ENCODE measurements at regions not wholly inside any gene's neighbourhood (a gene's known extent, or its start where the extent isn't known, plus 50 kb on each side); places are given as distances from the start of the nearest gene placed in this dataset.

DNA sequence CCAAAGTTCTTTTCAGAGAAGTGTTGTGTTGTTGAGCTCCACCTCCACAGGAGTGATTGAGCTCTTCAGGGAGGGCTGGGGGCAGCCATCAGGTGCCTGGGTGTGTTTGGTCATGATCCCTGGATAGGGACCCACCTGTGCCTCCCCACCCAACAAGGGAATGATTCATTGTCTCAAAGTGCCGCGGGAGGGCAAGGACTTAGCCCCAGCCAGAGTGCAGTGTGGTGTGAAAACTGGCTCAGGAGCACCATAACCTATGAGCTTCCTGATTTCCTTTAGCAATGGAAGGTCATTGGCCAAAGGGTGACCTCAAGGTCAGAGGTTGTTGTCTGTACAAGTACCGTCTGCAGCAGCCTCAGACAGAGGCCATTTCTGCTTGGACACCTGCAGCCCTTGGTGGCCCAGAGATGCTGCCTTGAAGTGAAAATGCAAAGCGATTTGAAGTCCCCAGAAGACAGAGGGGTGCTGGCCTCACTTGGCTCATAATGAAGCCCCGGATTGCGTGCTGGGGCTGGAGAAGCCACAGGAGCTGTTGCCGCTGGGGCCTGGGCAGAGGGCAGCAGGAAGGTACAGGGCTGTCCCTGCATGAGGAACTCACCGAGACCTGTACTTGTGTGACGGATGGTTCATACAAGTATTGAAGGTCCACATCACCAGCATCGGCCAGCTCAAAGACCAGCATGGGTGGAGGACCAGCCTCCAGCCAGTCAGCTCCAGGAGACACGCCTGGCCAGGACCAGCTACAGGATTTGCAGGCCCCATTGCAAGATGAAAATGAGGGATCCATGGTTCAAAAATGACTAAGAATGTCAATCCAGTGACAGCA is 100.6 kb upstream of the DUSP22 start:
- ChIA-PET CTCF (interaction anchor here (1.3 to 5.3 kb wide), 7 partner anchors 24 to 213 kb away, joined by 3 to 38 read pairs (median 8); no protein-coding TSS in a partner anchor), POLR2A (interaction anchor here (1.0 to 7.3 kb wide), 5 partner anchors 8 to 202 kb away, joined by 3 to 69 read pairs (median 31); partner anchors contain the start of gene IRF4)
- no peaks in the 10 kb centered on the region for H3K9me3 Mint-ChIP-seq
- DNase-seq (no peak), ATAC-seq (ENCODE audit: low read depth) (no peak)
- peaks cover 81% of the 10 kb centered on the region for H3K4me1 Mint-ChIP-seq
- TF ChIP-seq, protein P1, sequence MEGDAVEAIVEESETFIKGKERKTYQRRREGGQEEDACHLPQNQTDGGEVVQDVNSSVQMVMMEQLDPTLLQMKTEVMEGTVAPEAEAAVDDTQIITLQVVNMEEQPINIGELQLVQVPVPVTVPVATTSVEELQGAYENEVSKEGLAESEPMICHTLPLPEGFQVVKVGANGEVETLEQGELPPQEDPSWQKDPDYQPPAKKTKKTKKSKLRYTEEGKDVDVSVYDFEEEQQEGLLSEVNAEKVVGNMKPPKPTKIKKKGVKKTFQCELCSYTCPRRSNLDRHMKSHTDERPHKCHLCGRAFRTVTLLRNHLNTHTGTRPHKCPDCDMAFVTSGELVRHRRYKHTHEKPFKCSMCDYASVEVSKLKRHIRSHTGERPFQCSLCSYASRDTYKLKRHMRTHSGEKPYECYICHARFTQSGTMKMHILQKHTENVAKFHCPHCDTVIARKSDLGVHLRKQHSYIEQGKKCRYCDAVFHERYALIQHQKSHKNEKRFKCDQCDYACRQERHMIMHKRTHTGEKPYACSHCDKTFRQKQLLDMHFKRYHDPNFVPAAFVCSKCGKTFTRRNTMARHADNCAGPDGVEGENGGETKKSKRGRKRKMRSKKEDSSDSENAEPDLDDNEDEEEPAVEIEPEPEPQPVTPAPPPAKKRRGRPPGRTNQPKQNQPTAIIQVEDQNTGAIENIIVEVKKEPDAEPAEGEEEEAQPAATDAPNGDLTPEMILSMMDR (IDR thresholded peaks at IDR 0.05), result no peak
- H3K4me3 Mint-ChIP-seq, result no peak overlapping the region
- no peaks in the 10 kb centered on the region for H3K27me3 Mint-ChIP-seq
- intact Hi-C loops (cut with micrococcal nuclease), result no loop called here
- no peak overlapping the region for H3K27ac Mint-ChIP-seq
- H3K36me3 Mint-ChIP-seq (ENCODE audit: low read depth), result no peaks in the 10 kb centered on the region

DNA sequence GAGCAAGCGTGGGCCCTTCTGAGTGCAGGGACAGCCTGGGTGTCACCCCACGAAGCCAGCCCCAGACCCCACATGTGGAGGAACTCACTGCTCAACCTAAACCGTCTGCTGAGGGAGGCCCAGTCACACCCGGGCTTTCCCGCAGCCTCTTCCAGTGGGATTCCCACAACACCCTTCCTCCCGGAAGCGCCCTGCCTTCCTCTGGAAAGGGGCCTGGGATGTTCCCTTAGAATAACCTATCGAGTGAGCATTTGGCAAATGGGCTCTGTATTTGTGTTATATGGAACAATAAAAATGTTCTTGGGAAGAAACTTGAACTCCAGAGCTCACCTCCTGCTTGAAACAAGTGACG is 100.0 kb upstream of the DUSP22 start:
- intact Hi-C loops (cut with micrococcal nuclease), result no loop called here

DNA sequence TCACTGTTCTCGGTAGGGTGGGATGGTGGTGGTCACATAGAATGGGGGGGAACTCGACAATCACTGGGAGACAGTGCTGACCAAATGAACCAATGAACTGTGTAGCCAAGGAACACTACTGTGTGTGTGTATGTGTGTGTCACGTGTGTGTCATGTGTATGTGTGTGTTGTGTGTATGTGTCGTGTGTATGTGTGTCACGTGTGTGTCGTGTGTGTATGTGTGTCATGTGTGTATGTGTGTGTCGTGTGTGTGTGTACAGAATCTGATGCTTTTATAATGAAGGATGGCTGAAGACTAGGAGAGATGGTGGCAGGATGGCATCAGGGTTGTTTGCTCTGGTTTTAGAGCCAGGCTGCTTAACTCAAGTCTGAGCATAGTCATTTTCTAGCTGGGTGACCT is 99.1 kb upstream of the DUSP22 start:
- no peaks in the 10 kb centered on the region for H3K36me3 Mint-ChIP-seq (ENCODE audit: low read depth)
- intact Hi-C loops (cut with micrococcal nuclease), result loop anchor here (1.0 kb wide), 1 partner anchor 25 kb away; no protein-coding TSS in a partner anchor
- H3K9me3 Mint-ChIP-seq, result no peaks in the 10 kb centered on the region
- no peaks in the 10 kb centered on the region for H3K27me3 Mint-ChIP-seq
- H3K4me3 Mint-ChIP-seq, result no peak overlapping the region
- ChIA-PET CTCF (interaction anchor here (1.1 to 5.3 kb wide), 4 partner anchors 23 to 216 kb away, joined by 3 to 38 read pairs (median 5); no protein-coding TSS in a partner anchor), POLR2A (interaction anchor here (0.6 to 7.3 kb wide), 11 partner anchors 9 to 241 kb away, joined by 3 to 69 read pairs (median 4); partner anchors contain the start of genes DUSP22 and IRF4)
- no peak for DNase-seq
- ATAC-seq (ENCODE audit: low read depth), result no peak
- TF ChIP-seq, protein P1 (IDR thresholded peaks at IDR 0.05), result no peak
- peak overlapping the region; percentile 72 for H3K27ac Mint-ChIP-seq
- peaks cover 68% of the 10 kb centered on the region for H3K4me1 Mint-ChIP-seq

More for the DNA sequence above, 100.0 kb upstream of the DUSP22 start:
- TF ChIP-seq, protein P1 (IDR thresholded peaks at IDR 0.05), result no peak
- Mint-ChIP-seq H3K4me1 (peaks cover 75% of the 10 kb centered on the region), H3K27me3 (no peaks in the 10 kb centered on the region), H3K27ac (peak overlapping the region; percentile 72), H3K4me3 (no peak overlapping the region), H3K36me3 (ENCODE audit: low read depth) (no peaks in the 10 kb centered on the region), H3K9me3 (no peaks in the 10 kb centered on the region)
- POLR2A ChIA-PET, result interaction anchor here (1.0 to 7.3 kb wide), 3 partner anchors 8 to 201 kb away, joined by 3 to 69 read pairs (median 43); partner anchors contain the start of gene IRF4
- DNase-seq (no peak), ATAC-seq (ENCODE audit: low read depth) (no peak)
- CTCF ChIA-PET, result interaction anchor here (1.7 to 5.3 kb wide), 2 partner anchors 24 to 34 kb away, joined by 4 to 38 read pairs; no protein-coding TSS in a partner anchor

DNA sequence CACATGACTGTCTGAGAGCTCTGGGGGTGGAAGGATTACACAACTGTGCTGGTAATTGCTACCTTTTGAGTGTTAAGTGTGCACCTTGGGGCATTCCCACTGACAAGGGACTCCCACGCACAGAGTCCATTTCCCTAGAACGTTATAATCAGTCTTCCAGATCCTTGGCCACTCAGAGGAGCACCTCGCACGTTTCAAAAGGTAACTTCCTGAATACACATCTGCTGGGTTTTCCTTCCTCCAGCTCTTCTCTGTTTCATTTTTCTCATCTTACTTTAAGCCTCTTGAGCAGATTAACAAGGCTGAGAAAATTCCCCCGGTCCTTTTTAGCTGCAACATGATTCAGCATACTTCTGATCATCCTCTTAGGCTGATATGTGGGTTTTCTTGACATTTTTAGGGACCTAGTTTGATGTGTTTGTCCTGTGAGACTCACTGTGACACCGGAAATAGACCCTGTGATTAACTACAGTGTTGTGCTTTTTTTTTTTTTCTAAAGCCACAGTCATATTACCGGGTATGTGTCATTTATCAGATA is 98.4 kb upstream of the DUSP22 start:
- peaks cover 64% of the 10 kb centered on the region for H3K4me1 Mint-ChIP-seq
- no peaks in the 10 kb centered on the region for H3K9me3 Mint-ChIP-seq
- DNase-seq (no peak), ATAC-seq (ENCODE audit: low read depth) (peak; percentile 70)
- CTCF ChIA-PET, result interaction anchor here (1.1 to 1.7 kb wide), 3 partner anchors 22 to 216 kb away, joined by 3 to 6 read pairs (median 4); no protein-coding TSS in a partner anchor
- H3K27me3 Mint-ChIP-seq, result no peaks in the 10 kb centered on the region
- peak overlapping the region; percentile 12 for H3K4me3 Mint-ChIP-seq
- TF ChIP-seq, protein P1 (IDR thresholded peaks at IDR 0.05), result no peak
- H3K27ac Mint-ChIP-seq, result peak overlapping the region; percentile 72
- POLR2A ChIA-PET, result interaction anchor here (0.6 to 7.3 kb wide), 12 partner anchors 10 to 240 kb away, joined by 3 to 69 read pairs (median 4); partner anchors contain the start of genes DUSP22 and IRF4
- intact Hi-C loops (cut with micrococcal nuclease), result loop anchor here (1.0 kb wide), 1 partner anchor 24 kb away; no protein-coding TSS in a partner anchor
- no peaks in the 10 kb centered on the region for H3K36me3 Mint-ChIP-seq (ENCODE audit: low read depth)
